DMS114 treated with DMSO at 0.1 percent for 48 hours (cell line): ENCODE measurements at regions not wholly inside any gene's neighbourhood (a gene's known extent, or its start where the extent isn't known, plus 50 kb on each side); places are given as distances from the start of the nearest gene placed in this dataset.
"Not testable (repeated sequence)": the region's sequence is repeated elsewhere in the genome, so short reads cannot be mapped to it uniquely, and the experiment has no call there.

ENCODE experiments used
- DNase-seq: peaks from one replicate; lab custom pipeline; 2025; ENCODE audit not compliant: unreplicated experiment; lab: John Stamatoyannopoulos, UW

- DNase-seq, result not testable (repeated sequence)
These were observed 180.1 kb upstream of the CNTN6 start for GRCh38 chr3:912717-913116.

- no peak for DNase-seq
These were observed 169.5 kb upstream of the CNTN6 start for GRCh38 chr3:923161-923910.

DNA sequence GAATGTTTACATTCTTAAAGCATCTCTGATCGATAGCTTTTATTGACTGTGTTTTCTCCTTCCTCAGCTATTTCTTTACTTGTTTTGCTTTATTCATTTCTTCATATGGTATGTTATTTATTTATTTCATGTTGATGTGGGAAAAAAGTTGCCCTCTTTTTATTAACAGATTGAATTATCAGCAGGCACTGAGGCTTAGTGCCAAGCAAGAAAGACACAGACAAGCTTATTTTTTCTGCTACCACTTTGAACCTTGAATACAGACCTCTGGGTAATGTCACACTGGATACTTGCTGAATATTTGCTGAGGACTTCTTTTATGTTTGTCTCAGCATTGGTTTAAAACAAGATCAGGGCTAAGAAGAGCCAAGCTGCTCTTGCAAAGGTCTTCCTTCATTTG, 162.0 kb upstream of the CNTN6 start:
- no peak for DNase-seq

- DNase-seq, result no peak
These were observed 159.5 kb upstream of the CNTN6 start for GRCh38 chr3:933326-933725.

DNA sequence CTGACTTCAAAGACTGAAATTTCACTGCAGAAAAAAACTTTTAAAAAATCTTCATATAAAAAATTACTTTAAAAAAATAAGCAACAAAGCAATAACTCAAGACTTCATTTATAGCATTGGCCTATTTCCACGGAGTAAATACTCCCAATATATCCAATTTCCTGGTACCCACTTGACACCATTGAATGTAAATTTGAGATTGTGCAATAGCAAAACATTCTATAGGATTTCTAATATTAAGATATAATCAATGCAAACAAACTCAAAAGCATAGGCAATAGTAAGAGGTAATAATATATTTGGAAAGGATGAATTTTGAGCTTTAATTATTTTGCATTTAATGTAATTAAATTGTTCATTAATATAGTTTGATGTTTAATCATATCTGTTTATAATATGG, 148.0 kb upstream of the CNTN6 start:
- no peak for DNase-seq

GRCh38 chr3:945738-946137, 147.1 kb upstream of the CNTN6 start:
- no peak for DNase-seq

- DNase-seq, result no peak
These were observed 139.9 kb upstream of the CNTN6 start for GRCh38 chr3:952906-953305.

DNA sequence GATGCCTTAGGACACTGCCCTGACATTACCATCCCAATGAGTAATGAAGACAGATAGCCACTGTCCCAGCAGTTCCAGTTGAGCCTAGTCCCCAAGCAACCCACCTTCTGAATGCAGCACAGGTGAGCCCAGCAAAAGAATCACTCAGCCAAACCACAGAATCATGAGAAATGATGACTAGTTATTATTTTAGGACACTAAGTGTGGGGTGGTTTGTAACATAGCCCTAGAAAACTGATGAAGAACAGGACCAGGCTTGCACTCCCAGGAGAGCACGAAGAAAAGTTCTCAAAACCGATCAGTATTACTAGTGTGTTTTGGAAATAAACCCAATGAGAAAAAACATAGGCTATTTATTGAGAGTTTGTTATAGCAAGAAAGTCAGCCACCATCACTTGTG, 129.6 kb upstream of the CNTN6 start:
- no peak for DNase-seq

- DNase-seq, result no peak
These were observed 129.1 kb upstream of the CNTN6 start for GRCh38 chr3:963755-964154.

DNA sequence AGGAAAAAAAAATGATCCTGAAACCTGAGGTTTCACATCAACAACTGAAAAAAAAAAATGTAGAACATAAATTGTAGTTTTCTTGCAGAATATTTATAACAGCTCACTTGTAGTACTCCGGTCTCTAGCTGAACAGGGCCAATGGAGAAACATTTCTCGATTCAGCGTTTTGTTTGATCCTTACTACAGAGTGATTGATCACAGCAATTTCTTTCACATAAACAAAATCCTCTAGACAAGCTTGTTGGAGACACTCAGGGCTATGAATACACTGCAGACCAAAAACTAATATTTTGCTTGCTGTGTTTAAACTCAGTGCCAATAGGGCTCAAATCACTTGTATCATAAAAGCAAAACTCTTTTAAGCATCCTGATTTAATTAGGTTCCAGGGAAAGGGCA, 127.0 kb upstream of the CNTN6 start:
- DNase-seq, result no peak

DNA sequence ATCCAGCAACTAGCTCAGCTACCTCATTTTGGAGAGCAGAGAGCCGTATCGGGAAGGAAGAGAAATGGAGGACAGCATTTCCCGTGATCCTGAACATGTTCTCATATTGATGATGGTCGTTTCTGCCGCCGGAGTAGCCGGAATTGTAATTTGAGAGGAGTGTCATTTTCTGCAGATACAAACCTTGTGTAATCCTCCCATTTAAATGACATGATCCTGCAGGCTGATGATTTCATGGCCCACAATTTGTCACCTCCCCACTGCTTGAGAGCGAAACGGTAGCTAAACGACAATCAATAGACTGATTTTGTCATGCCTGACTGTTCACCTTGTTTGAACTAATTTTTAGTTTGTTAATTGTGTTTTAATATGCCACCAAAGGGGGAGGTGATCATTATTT, 126.5 kb upstream of the CNTN6 start:
- DNase-seq, result no peak

DNA sequence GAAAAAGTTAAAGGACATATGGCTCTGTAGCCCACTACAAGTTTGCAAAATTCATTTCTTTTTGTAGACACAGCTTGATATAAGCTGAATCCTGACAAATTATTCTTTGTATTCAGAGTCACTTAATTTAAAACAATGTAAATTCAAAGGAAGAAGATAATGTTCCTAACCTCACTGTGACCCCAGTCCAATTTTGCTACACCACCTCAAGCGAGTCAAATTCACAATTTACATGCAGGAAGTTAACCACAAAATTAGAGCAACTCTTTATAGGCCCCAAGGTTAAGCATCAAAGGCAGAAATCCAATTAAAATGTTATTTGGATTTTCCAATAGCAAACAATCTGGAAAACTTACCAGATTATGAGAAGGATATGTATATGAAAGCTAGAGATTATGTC, 119.5 kb upstream of the CNTN6 start:
- no peak for DNase-seq

DNA sequence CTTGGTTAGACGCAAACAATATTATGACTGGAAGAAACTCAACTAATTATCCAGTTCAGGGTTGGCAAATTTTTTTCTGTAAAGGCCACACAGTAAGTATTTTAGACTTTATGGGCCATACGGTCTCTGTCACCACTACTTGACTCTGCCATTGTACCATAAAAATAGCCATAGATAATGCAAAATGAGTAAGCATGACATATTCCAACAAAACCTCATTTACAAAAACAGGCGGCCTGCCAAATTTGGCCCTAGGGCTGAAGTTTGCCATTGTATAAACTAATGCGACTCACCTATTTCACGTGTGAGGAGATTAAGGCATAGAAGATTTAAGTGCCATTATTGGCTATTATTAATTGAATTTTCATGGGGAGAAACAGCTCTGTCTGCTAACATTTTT, 116.8 kb upstream of the CNTN6 start:
- no peak for DNase-seq

DNA sequence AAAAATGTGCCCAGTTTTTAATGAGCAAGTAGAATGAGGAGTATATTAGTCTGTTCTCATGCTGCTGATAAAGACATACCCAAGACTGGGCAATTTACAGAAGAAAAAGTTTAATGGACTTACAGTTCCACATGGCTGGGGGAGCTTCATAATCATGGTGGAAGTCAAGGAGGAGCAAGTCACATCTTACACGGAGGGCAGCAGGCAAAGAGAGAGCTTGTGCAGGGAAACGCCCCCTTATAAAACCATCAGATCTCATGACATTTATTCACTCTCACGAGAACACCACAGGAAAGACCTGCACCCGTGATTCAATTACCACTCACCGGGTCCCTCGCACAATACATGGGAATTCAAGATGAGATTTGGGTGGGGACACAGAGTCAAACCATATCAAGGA, 111.7 kb upstream of the CNTN6 start:
- DNase-seq, result no peak

- DNase-seq, result no peak
These were observed 104.0 kb upstream of the CNTN6 start for GRCh38 chr3:988785-989184.

- DNase-seq, result no peak
These were observed 100.0 kb upstream of the CNTN6 start for GRCh38 chr3:992871-993270.

- DNase-seq, result no peak
These were observed 90.8 kb upstream of the CNTN6 start for GRCh38 chr3:1002010-1002409.

DNA sequence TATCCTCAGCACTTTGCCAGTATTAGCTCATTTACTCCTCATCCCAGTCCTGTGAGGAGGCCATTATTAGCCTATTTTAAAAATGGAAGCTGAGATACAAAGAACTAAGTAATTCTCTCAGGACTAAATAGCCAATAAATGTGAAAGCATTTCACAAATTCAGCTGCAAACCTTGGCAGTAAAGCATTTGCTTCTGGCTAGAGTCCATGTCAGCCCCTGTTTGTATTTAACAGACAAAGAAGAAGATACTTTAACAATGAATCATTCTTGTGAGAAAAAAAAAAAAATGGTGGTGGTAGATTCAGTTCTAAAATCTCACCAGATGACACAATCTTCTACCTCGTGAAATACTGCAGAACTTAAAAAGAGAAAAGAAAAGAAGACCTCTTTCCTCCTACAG, 85.0 kb upstream of the CNTN6 start:
- no peak for DNase-seq

DNA sequence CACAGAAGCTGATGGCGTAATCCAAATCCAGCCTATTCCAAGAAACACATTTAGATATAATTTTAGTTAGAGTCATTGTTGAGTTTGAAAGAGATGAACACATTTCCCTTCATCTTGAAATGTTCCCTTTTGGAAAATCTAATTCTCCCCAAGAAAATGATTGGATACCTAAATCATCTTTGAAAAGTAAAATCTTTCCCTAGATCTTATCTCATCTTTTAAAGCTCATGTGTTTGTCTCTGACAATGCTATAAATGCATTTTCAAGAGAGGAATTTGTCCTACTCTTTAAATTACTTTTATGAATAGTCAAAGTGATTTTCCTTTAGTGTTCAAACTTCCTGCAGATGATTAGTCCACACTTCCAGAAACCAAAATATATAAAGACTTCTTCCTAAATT, 82.6 kb upstream of the CNTN6 start:
- DNase-seq, result no peak

DNA sequence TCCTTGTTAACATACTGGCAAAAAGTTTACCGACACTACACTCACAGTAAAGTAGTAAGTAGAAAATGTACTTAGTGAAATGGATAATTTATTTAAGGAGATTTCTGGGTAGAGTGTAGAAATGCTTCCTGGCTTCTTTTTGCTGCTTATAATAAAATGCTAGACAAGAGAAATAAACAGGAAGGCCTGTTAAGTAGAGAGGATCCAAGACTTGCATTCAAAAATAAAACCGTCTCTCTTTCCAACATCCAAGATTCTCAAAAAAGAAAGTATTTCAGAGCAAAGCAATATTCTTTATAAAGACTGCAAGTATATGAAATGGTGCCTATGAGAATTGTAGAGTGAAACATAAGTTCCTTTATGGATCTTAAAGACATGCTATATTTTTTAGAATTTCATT, 77.0 kb upstream of the CNTN6 start:
- DNase-seq, result no peak

- DNase-seq, result no peak
These were observed 75.0 kb upstream of the CNTN6 start for GRCh38 chr3:1017870-1018269.

- DNase-seq, result no peak
These were observed 73.7 kb upstream of the CNTN6 start for GRCh38 chr3:1019157-1019556.

DNA sequence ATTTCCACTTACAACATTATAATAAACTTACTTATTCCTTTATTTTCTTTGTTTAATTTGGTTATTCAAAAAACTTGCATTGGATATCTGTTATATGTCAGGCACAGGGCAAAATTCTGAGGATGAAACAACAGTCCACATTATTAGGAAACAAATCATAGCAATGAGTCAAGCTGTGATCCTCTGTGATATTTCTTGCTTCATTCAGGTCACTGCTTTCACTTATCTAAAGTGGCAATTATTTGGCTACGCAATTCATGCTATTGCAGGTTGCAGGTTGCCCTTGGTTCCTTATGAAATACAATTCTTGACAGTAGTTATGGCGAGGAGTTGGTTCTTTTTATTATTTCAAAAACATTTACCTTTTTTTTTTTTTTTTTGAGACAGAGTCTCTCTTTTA, 66.4 kb upstream of the CNTN6 start:
- no peak for DNase-seq
